Ureter (tissue), 1 donor: ENCODE measurements at regions not wholly inside any gene's neighbourhood (a gene's known extent, or its start where the extent isn't known, plus 50 kb on each side); places are given as distances from the start of the nearest gene placed in this dataset.
"Not testable (repeated sequence)": the region's sequence is repeated elsewhere in the genome, so short reads cannot be mapped to it uniquely, and the experiment has no call there.

Experiments used
- DNase-seq: peaks from one replicate; pipeline ENCODE4 v3.0.0-alpha.2; 2020; ENCODE audit warnings: low spot score
- donor health status: DM: yes; HTN: yes; CAD: no.

- no peak for DNase-seq
Observed at GRCh38 chr3:35849496-35849895, 210.2 kb downstream of the ARPP21 start.

- DNase-seq = no peak
Observed at GRCh38 chr3:35849963-35850362, 210.6 kb downstream of the ARPP21 start.

GRCh38 chr3:35857004-35857403 is 217.7 kb downstream of the ARPP21 start:
- DNase-seq = no peak

GRCh38 chr3:35862057-35862456 is 222.7 kb downstream of the ARPP21 start:
- DNase-seq = no peak

- DNase-seq = no peak
Observed at GRCh38 chr3:35864871-35865270, 225.5 kb downstream of the ARPP21 start.

- DNase-seq = no peak
Observed at GRCh38 chr3:35867791-35868190, 228.5 kb downstream of the ARPP21 start.

- no peak for DNase-seq
Observed at GRCh38 chr3:35871009-35871408, 231.7 kb downstream of the ARPP21 start.

GRCh38 chr3:35883929-35884328 is 244.6 kb downstream of the ARPP21 start:
- no peak for DNase-seq

- DNase-seq = no peak
Observed at GRCh38 chr3:35894735-35895134, 255.4 kb downstream of the ARPP21 start.

GRCh38 chr3:35899245-35899644 is 259.9 kb downstream of the ARPP21 start:
- no peak for DNase-seq

GRCh38 chr3:35900079-35900478 is 260.8 kb downstream of the ARPP21 start:
- DNase-seq = no peak

- peak; percentile 62 for DNase-seq
Observed at GRCh38 chr3:35908366-35909232, 269.3 kb downstream of the ARPP21 start.

GRCh38 chr3:35919160-35919559 is 279.8 kb downstream of the ARPP21 start:
- DNase-seq = no peak

GRCh38 chr3:35921718-35922117 is 282.4 kb downstream of the ARPP21 start:
- DNase-seq = no peak

GRCh38 chr3:35924070-35924469 is 284.7 kb downstream of the ARPP21 start:
- DNase-seq = not testable (repeated sequence)

- no peak for DNase-seq
Observed at GRCh38 chr3:35927441-35927840, 288.1 kb downstream of the ARPP21 start.

GRCh38 chr3:35929158-35929557 is 289.8 kb downstream of the ARPP21 start:
- no peak for DNase-seq

- DNase-seq = no peak
Observed at GRCh38 chr3:35931867-35932266, 292.5 kb downstream of the ARPP21 start.

GRCh38 chr3:35932995-35933394 is 293.7 kb downstream of the ARPP21 start:
- DNase-seq = no peak

- no peak for DNase-seq
Observed at GRCh38 chr3:35936571-35936970, 297.2 kb downstream of the ARPP21 start.

GRCh38 chr3:35944926-35945710 is 305.8 kb downstream of the ARPP21 start:
- DNase-seq = no peak

GRCh38 chr3:35946121-35946853 is 307.0 kb downstream of the ARPP21 start:
- no peak for DNase-seq
